ENCODE measurements at regions not wholly inside any gene's neighbourhood (a gene's known extent, or its start where the extent isn't known, plus 50 kb on each side); places are given as distances from the start of the nearest gene placed in this dataset.

DNA sequence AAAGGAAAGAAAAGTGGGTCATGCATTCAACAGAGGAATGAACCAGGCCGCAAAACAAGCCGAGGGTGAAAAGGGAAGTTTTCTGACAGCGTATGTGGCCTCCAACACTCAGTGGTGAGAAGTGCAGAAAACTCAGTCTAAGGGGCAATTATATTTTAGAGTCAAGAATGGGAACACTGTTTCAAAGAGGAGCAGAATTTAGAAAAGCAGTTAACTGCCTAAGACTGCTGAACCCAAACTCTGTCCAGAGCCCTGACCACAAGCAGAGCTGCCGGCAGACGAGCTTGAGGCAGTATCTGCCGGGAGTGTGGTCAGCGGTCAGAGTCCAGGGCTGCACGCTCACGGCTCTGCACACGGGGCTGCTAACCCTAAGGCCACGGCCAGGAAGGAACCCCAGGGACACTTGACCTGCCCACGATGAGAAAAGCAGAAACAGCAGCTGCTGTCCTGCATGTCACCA lies 347.0 kb upstream of the ID2 start:
- Mint-ChIP-seq H3K27ac (no peak overlapping the region), H3K4me1 (ENCODE audit: low read depth) (no peaks in the 10 kb centered on the region), H3K36me3 (ENCODE audit: low read depth) (no peaks in the 10 kb centered on the region), H3K27me3 (ENCODE audit: insufficient read depth) (peaks cover 3% of the 10 kb centered on the region), H3K4me3 (no peak overlapping the region), H3K9me3 (no peaks in the 10 kb centered on the region; the same call in 1 of the 2 replicates)
- TF ChIP-seq, protein P1, sequence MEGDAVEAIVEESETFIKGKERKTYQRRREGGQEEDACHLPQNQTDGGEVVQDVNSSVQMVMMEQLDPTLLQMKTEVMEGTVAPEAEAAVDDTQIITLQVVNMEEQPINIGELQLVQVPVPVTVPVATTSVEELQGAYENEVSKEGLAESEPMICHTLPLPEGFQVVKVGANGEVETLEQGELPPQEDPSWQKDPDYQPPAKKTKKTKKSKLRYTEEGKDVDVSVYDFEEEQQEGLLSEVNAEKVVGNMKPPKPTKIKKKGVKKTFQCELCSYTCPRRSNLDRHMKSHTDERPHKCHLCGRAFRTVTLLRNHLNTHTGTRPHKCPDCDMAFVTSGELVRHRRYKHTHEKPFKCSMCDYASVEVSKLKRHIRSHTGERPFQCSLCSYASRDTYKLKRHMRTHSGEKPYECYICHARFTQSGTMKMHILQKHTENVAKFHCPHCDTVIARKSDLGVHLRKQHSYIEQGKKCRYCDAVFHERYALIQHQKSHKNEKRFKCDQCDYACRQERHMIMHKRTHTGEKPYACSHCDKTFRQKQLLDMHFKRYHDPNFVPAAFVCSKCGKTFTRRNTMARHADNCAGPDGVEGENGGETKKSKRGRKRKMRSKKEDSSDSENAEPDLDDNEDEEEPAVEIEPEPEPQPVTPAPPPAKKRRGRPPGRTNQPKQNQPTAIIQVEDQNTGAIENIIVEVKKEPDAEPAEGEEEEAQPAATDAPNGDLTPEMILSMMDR (IDR thresholded peaks at IDR 0.05) = no peak
- DNase-seq = no peak

DNA sequence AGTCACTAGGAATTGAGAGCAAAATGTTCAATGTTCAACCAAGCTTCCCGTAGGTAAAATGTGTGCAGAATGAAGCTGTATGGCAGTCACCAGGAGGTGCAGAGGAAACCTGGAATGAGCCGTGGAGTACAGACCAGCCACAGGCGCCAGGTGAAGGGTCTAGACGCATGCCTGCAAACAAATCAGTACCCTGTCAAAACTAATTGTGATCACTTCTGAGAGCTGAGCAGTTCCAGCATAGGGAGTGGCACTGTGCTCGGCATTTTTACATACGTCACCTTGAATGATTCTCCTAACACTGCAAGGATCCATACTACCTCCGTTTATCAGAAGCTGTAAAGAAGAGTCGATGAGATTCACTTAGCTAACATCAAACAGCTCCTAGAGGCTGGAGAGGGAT lies 346.1 kb upstream of the ID2 start:
- peaks cover 3% of the 10 kb centered on the region for H3K27me3 Mint-ChIP-seq (ENCODE audit: insufficient read depth)
- H3K36me3 Mint-ChIP-seq (ENCODE audit: low read depth) = no peaks in the 10 kb centered on the region
- TF ChIP-seq, protein P1 (IDR thresholded peaks at IDR 0.05) = no peak
- no peaks in the 10 kb centered on the region; the same call in 1 of the 2 replicates for H3K9me3 Mint-ChIP-seq
- no peaks in the 10 kb centered on the region for H3K4me1 Mint-ChIP-seq (ENCODE audit: low read depth)
- DNase-seq = no peak
- H3K27ac Mint-ChIP-seq = no peak overlapping the region
- no peak overlapping the region for H3K4me3 Mint-ChIP-seq

DNA sequence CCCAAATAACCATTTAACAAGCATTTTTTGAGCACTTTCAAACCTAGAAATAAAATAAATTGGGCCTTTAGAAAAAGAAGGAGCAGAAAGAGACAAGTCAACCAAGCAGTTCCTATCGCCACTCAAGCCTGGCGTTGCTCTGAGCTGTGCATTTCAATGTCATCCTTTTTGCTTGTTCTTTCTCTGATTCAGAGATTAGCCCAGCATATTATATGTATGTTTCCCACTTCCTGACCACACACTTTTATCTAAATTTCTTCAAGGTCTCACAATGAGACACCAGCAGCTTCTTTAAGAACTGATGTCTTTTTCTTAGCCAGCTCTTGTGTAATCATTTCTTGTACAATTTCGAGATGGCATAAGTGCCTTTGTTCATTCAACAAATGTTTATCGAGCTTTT lies 344.5 kb upstream of the ID2 start:
- Mint-ChIP-seq H3K27me3 (ENCODE audit: insufficient read depth) (peaks cover 5% of the 10 kb centered on the region), H3K27ac (no peak overlapping the region), H3K4me1 (ENCODE audit: low read depth) (no peaks in the 10 kb centered on the region), H3K9me3 (no peaks in the 10 kb centered on the region; the same call in 1 of the 2 replicates), H3K36me3 (ENCODE audit: low read depth) (no peaks in the 10 kb centered on the region), H3K4me3 (no peak overlapping the region)
- TF ChIP-seq, protein P1 (IDR thresholded peaks at IDR 0.05) = no peak
- DNase-seq = no peak

DNA sequence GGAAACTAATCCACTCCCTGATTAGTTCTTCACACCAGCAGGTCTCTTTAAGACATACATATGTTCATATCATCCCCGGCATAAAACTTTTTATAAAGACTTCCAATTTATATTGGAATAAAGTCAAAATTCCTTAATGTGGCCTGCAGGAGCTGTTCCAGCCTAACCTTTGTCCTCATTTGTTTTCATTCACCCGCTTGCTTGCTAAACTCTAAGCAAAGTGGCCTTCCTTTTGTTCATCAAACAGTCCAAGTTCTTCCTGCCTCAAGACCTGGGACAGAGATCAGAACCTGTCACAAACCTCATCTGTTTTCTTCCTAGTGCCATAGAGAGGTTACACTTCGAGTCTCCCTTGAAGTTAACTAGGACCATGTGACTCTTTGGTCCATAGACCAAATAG lies 339.4 kb upstream of the ID2 start:
- H3K4me3 Mint-ChIP-seq = no peak overlapping the region
- TF ChIP-seq, protein P1 (IDR thresholded peaks at IDR 0.05) = no peak

DNA sequence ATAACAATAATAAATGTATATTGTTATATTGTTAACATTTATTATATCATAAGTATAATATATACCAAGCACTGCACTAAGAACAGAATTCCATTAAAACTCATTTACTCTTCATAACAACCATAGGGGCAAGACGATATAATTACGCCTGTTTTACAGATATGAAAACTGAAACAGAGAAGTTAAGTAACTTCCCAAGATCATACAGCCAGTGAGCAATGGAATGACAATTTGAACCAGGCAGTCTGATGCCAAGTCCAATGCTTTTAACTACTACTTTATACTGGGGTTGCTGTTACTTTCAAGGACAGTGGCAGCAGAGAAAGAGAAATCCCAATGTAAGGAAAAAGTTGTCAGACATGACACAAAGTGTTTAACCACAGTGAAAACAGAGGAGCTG lies 338.8 kb upstream of the ID2 start:
- no peaks in the 10 kb centered on the region for H3K4me1 Mint-ChIP-seq (ENCODE audit: low read depth)
- DNase-seq = no peak
- no peaks in the 10 kb centered on the region for H3K9me3 Mint-ChIP-seq
- no peak overlapping the region for H3K27ac Mint-ChIP-seq
- no peaks in the 10 kb centered on the region for H3K36me3 Mint-ChIP-seq (ENCODE audit: low read depth)
- no peak overlapping the region for H3K4me3 Mint-ChIP-seq
- TF ChIP-seq, protein P1 (IDR thresholded peaks at IDR 0.05) = no peak
- H3K27me3 Mint-ChIP-seq (ENCODE audit: insufficient read depth) = peaks cover 5% of the 10 kb centered on the region

More for the DNA sequence above, 339.4 kb upstream of the ID2 start:
- no peaks in the 10 kb centered on the region for H3K4me1 Mint-ChIP-seq (ENCODE audit: low read depth)
- DNase-seq = no peak
- H3K27me3 Mint-ChIP-seq (ENCODE audit: insufficient read depth) = peaks cover 5% of the 10 kb centered on the region
- H3K27ac Mint-ChIP-seq = no peak overlapping the region
- H3K36me3 Mint-ChIP-seq (ENCODE audit: low read depth) = no peaks in the 10 kb centered on the region
- H3K9me3 Mint-ChIP-seq = no peaks in the 10 kb centered on the region

Data from HFFc6 (cell line).